Stromal cell of bone marrow (primary cell): ENCODE measurements at regions not wholly inside any gene's neighbourhood (a gene's known extent, or its start where the extent isn't known, plus 50 kb on each side); places are given as distances from the start of the nearest gene placed in this dataset.
A peak's percentile ranks its signal among the peaks of the same experiment; 100 is the strongest.

Experiments used
- DNase-seq: peaks from one replicate; pipeline ENCODE4 v3.0.0-alpha.2; 2012; ENCODE audit warnings: low read depth

- no peak for DNase-seq
These were observed 125.0 kb upstream of the MEF2A start for GRCh38 chr15:99440551-99441443.

GRCh38 chr15:99441444-99441800 is 124.4 kb upstream of the MEF2A start:
- DNase-seq, result no peak

- no peak for DNase-seq
These were observed 123.9 kb upstream of the MEF2A start for GRCh38 chr15:99441871-99442251.

GRCh38 chr15:99442252-99442897 is 123.4 kb upstream of the MEF2A start:
- peak; percentile 92 for DNase-seq

- DNase-seq, result no peak
These were observed 122.6 kb upstream of the MEF2A start for GRCh38 chr15:99443056-99443756.

- no peak for DNase-seq
These were observed 121.9 kb upstream of the MEF2A start for GRCh38 chr15:99443768-99444446.

- no peak for DNase-seq
These were observed 120.4 kb upstream of the MEF2A start for GRCh38 chr15:99445272-99445850.

- DNase-seq, result no peak
These were observed 119.0 kb upstream of the MEF2A start for GRCh38 chr15:99446565-99447496.

GRCh38 chr15:99447497-99448371 is 118.0 kb upstream of the MEF2A start:
- no peak for DNase-seq

- DNase-seq, result no peak
These were observed 116.3 kb upstream of the MEF2A start for GRCh38 chr15:99449514-99449913.

GRCh38 chr15:99450896-99451358 is 114.9 kb upstream of the MEF2A start:
- no peak for DNase-seq

GRCh38 chr15:99451484-99451883 is 114.3 kb upstream of the MEF2A start:
- DNase-seq, result no peak

GRCh38 chr15:99452010-99452409 is 113.8 kb upstream of the MEF2A start:
- no peak for DNase-seq

GRCh38 chr15:99452728-99453636 is 112.8 kb upstream of the MEF2A start:
- no peak for DNase-seq

- DNase-seq, result no peak
These were observed 112.2 kb upstream of the MEF2A start for GRCh38 chr15:99453637-99454030.

- no peak for DNase-seq
These were observed 111.5 kb upstream of the MEF2A start for GRCh38 chr15:99454107-99454809.

GRCh38 chr15:99454941-99455788 is 110.6 kb upstream of the MEF2A start:
- peak; percentile 86 for DNase-seq
